ENCODE measurements at regions not wholly inside any gene's neighbourhood (a gene's known extent, or its start where the extent isn't known, plus 50 kb on each side); places are given as distances from the start of the nearest gene placed in this dataset. TPM values are rescaled to one million over a fixed set of nuclear protein-coding genes. Genes with fewer than 3 reads are reported as not detected.

Small RNA genes lying in the stretch of these regions (small RNA-seq; reads per million reads assigned to genes)
- gene AC139453.1 (not detected), gene LSP1P2 (not detected), gene MIR4444-2 (not detected), gene RN7SL294P (not detected), gene SNRPCP10 (not detected)

Data from urinary bladder (tissue), 1 donor.